HTR-8/SVneo (cell line): ENCODE measurements at regions not wholly inside any gene's neighbourhood (a gene's known extent, or its start where the extent isn't known, plus 50 kb on each side); places are given as distances from the start of the nearest gene placed in this dataset.
"Not testable (repeated sequence)": the region's sequence is repeated elsewhere in the genome, so short reads cannot be mapped to it uniquely, and the experiment has no call there.

ENCODE experiments used
- DNase-seq: peaks from one replicate; pipeline ENCODE4 v3.0.0; 2011; ENCODE audit warnings: low spot score, mixed read lengths; ENCODE audit not compliant: insufficient read length
- FAIRE-seq: peaks from 2 replicates; lab custom pipeline; 2011; peaks lifted over from hg19 to GRCh38; lab: Jason Lieb, UNC

GRCh38 chr20:52016022-52016421 is 175.6 kb downstream of the ZFP64 start:
- peak; percentile 49 for FAIRE-seq
- DNase-seq = no peak

- DNase-seq (no peak), FAIRE-seq (no peak)
Measured at GRCh38 chr20:52015155-52015554, 176.4 kb downstream of the ZFP64 start.

- FAIRE-seq = peak; percentile 64
- DNase-seq = no peak
Measured at GRCh38 chr20:52012079-52012478, 179.5 kb downstream of the ZFP64 start.

GRCh38 chr20:52011093-52011492 is 180.5 kb downstream of the ZFP64 start:
- DNase-seq = no peak
- no peak for FAIRE-seq

GRCh38 chr20:52010541-52010940 is 181.0 kb downstream of the ZFP64 start:
- no peak for DNase-seq
- FAIRE-seq = peak; percentile 86

- no peak for DNase-seq
- FAIRE-seq = peak; percentile 88
Measured at GRCh38 chr20:52008874-52009273, 182.7 kb downstream of the ZFP64 start.

GRCh38 chr20:52004715-52005114 is 186.9 kb downstream of the ZFP64 start:
- no peak for DNase-seq

GRCh38 chr20:52004018-52004417 is 187.6 kb downstream of the ZFP64 start:
- FAIRE-seq (peak; percentile 74), DNase-seq (no peak)

More at GRCh38 chr20:52004715-52005114, 186.9 kb downstream of the ZFP64 start:
- FAIRE-seq = peak; percentile 79

GRCh38 chr20:52003415-52003814 is 188.2 kb downstream of the ZFP64 start:
- FAIRE-seq (no peak), DNase-seq (no peak)

- peak; percentile 78 for DNase-seq
Measured at GRCh38 chr20:52001999-52002666, 189.4 kb downstream of the ZFP64 start.

GRCh38 chr20:51997281-51997936 is 194.2 kb downstream of the ZFP64 start:
- DNase-seq, FAIRE-seq: not testable (repeated sequence)

More at GRCh38 chr20:52001999-52002666, 189.4 kb downstream of the ZFP64 start:
- FAIRE-seq = peak; percentile 96

GRCh38 chr20:51995551-51995951 is 193.2 kb upstream of the SALL4 start:
- FAIRE-seq = no peak
- DNase-seq = no peak

GRCh38 chr20:51994751-51995417 is 192.6 kb upstream of the SALL4 start:
- DNase-seq (no peak), FAIRE-seq (peak; percentile 82)

GRCh38 chr20:51987812-51988211 is 185.5 kb upstream of the SALL4 start:
- no peak for FAIRE-seq

GRCh38 chr20:51985013-51985415 is 182.7 kb upstream of the SALL4 start:
- DNase-seq (peak; percentile 100), FAIRE-seq (peak; percentile 93)

More at GRCh38 chr20:51987812-51988211, 185.5 kb upstream of the SALL4 start:
- DNase-seq = no peak

GRCh38 chr20:51980277-51980676 is 178.0 kb upstream of the SALL4 start:
- no peak for FAIRE-seq
- no peak for DNase-seq

GRCh38 chr20:51979226-51979625 is 176.9 kb upstream of the SALL4 start:
- DNase-seq (no peak), FAIRE-seq (no peak)

- FAIRE-seq (no peak), DNase-seq (no peak)
Measured at GRCh38 chr20:51978070-51978501, 175.8 kb upstream of the SALL4 start.

GRCh38 chr20:51972056-51972455 is 169.7 kb upstream of the SALL4 start:
- peak; percentile 76 for FAIRE-seq

GRCh38 chr20:51970858-51971257 is 168.5 kb upstream of the SALL4 start:
- no peak for DNase-seq
- FAIRE-seq = no peak

More at GRCh38 chr20:51972056-51972455, 169.7 kb upstream of the SALL4 start:
- DNase-seq = no peak

GRCh38 chr20:51969191-51969590 is 166.9 kb upstream of the SALL4 start:
- FAIRE-seq = no peak
- DNase-seq = no peak
